ENCODE measurements at regions not wholly inside any gene's neighbourhood (a gene's known extent, or its start where the extent isn't known, plus 50 kb on each side); places are given as distances from the start of the nearest gene placed in this dataset.

GRCh38 chrX:10098270-10098713 lies 58.5 kb upstream of the CLCN4 start (continued):
- TF ChIP-seq, protein P1, sequence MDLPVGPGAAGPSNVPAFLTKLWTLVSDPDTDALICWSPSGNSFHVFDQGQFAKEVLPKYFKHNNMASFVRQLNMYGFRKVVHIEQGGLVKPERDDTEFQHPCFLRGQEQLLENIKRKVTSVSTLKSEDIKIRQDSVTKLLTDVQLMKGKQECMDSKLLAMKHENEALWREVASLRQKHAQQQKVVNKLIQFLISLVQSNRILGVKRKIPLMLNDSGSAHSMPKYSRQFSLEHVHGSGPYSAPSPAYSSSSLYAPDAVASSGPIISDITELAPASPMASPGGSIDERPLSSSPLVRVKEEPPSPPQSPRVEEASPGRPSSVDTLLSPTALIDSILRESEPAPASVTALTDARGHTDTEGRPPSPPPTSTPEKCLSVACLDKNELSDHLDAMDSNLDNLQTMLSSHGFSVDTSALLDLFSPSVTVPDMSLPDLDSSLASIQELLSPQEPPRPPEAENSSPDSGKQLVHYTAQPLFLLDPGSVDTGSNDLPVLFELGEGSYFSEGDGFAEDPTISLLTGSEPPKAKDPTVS (IDR thresholded peaks at IDR 0.05; ENCODE audit: low read depth, low read length) = no peak
- TF ChIP-seq ZNF592 (IDR thresholded peaks at IDR 0.05) (no peak), PAX5 (IDR thresholded peaks at IDR 0.05; ENCODE audit: borderline replicate concordance, low read depth, low read length) (no peak), MLLT1 (IDR thresholded peaks at IDR 0.05) (0 out of 2 replicates have a peak, but pooled peaks have one; percentile 24), IRF5 (IDR thresholded peaks at IDR 0.05; ENCODE audit: borderline replicate concordance) (no peak), ZNF217 (IDR thresholded peaks at IDR 0.05) (no peak; the same call in 1 of the 2 replicates), STAT1 (conservative IDR thresholded peaks at IDR 0.05) (no peak), IRF3 (IDR thresholded peaks at IDR 0.05) (no peak), SREBF2 (IDR thresholded peaks at IDR 0.05; ENCODE audit: low read length) (no peak), KAT2A (conservative IDR thresholded peaks at IDR 0.05; ENCODE audit: control insufficient read depth, low read depth, low read length) (no peak), REST (IDR thresholded peaks at IDR 0.05; ENCODE audit: low read depth, low read length) (no peak)
- TF ChIP-seq, protein P2, sequence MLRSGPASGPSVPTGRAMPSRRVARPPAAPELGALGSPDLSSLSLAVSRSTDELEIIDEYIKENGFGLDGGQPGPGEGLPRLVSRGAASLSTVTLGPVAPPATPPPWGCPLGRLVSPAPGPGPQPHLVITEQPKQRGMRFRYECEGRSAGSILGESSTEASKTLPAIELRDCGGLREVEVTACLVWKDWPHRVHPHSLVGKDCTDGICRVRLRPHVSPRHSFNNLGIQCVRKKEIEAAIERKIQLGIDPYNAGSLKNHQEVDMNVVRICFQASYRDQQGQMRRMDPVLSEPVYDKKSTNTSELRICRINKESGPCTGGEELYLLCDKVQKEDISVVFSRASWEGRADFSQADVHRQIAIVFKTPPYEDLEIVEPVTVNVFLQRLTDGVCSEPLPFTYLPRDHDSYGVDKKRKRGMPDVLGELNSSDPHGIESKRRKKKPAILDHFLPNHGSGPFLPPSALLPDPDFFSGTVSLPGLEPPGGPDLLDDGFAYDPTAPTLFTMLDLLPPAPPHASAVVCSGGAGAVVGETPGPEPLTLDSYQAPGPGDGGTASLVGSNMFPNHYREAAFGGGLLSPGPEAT (IDR thresholded peaks at IDR 0.05; ENCODE audit: low read depth) = peak; percentile 29; the same call in 1 of the 2 replicates
- TF ChIP-seq, protein P3, sequence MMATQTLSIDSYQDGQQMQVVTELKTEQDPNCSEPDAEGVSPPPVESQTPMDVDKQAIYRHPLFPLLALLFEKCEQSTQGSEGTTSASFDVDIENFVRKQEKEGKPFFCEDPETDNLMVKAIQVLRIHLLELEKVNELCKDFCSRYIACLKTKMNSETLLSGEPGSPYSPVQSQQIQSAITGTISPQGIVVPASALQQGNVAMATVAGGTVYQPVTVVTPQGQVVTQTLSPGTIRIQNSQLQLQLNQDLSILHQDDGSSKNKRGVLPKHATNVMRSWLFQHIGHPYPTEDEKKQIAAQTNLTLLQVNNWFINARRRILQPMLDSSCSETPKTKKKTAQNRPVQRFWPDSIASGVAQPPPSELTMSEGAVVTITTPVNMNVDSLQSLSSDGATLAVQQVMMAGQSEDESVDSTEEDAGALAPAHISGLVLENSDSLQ (IDR thresholded peaks at IDR 0.05) = no peak

Measured in GM12878 (cell line).